ENCODE measurements at regions not wholly inside any gene's neighbourhood (a gene's known extent, or its start where the extent isn't known, plus 50 kb on each side); places are given as distances from the start of the nearest gene placed in this dataset.

DNA sequence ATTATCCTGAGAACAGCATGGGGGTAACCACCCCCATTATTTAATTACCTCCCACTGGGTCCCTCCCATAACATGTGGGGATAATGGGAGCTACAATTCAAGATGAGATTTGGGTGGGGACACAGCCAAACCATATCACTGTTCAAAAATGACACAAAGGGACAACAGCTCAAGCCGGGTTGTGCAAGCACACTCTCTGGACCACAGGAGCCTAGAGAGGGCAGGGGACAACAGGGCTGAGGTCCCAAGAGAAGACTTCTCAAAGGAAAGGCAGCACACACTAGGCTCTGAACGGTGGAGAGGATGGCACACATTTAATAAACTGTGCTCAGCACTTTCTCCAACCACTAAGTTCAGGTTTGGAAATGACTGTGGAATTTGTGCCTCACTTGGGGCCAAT lies 122.1 kb upstream of the PKDCC start:
- no peak for TF ChIP-seq POLR2A (IDR thresholded peaks at IDR 0.05; ENCODE audit: low read length)
- TF ChIP-seq EP300 (IDR thresholded peaks at IDR 0.05) = no peak
- TF ChIP-seq, protein P1, sequence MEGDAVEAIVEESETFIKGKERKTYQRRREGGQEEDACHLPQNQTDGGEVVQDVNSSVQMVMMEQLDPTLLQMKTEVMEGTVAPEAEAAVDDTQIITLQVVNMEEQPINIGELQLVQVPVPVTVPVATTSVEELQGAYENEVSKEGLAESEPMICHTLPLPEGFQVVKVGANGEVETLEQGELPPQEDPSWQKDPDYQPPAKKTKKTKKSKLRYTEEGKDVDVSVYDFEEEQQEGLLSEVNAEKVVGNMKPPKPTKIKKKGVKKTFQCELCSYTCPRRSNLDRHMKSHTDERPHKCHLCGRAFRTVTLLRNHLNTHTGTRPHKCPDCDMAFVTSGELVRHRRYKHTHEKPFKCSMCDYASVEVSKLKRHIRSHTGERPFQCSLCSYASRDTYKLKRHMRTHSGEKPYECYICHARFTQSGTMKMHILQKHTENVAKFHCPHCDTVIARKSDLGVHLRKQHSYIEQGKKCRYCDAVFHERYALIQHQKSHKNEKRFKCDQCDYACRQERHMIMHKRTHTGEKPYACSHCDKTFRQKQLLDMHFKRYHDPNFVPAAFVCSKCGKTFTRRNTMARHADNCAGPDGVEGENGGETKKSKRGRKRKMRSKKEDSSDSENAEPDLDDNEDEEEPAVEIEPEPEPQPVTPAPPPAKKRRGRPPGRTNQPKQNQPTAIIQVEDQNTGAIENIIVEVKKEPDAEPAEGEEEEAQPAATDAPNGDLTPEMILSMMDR (IDR thresholded peaks at IDR 0.05) = no peak
- no peak for TF ChIP-seq CHD2 (IDR thresholded peaks at IDR 0.05; ENCODE audit: low read length, partially characterized antibody)
- no peak for TF ChIP-seq FOSL2 (IDR thresholded peaks at IDR 0.05)
- TF ChIP-seq FOSL2 (CRISPR knock-in tag; IDR thresholded peaks at IDR 0.05) = no peak
- no peak for TF ChIP-seq JUNB (IDR thresholded peaks at IDR 0.05)

All from A549 (cell line).